ENCODE measurements at regions not wholly inside any gene's neighbourhood (a gene's known extent, or its start where the extent isn't known, plus 50 kb on each side); places are given as distances from the start of the nearest gene placed in this dataset.

DNA sequence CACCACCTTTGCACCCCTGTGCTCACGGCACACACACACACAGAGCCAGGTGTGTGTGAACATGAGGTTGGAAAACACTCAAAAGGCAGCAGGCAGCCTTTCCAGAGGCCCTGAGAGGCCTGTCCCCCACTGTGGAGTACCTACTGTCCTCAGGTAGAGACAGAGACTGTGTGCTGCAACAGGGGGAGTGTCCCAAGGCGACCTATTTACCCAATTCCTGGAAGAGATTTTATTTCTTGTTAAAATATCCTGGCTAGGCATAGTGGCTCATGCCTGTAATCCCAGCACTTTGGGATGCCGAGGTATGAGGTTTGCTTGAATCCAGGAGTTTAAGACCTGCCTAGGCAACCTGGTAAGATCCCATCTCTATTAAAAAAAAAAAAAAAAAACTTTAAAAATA, 108.5 kb downstream of the COPRS start:
- TF ChIP-seq, protein P1, sequence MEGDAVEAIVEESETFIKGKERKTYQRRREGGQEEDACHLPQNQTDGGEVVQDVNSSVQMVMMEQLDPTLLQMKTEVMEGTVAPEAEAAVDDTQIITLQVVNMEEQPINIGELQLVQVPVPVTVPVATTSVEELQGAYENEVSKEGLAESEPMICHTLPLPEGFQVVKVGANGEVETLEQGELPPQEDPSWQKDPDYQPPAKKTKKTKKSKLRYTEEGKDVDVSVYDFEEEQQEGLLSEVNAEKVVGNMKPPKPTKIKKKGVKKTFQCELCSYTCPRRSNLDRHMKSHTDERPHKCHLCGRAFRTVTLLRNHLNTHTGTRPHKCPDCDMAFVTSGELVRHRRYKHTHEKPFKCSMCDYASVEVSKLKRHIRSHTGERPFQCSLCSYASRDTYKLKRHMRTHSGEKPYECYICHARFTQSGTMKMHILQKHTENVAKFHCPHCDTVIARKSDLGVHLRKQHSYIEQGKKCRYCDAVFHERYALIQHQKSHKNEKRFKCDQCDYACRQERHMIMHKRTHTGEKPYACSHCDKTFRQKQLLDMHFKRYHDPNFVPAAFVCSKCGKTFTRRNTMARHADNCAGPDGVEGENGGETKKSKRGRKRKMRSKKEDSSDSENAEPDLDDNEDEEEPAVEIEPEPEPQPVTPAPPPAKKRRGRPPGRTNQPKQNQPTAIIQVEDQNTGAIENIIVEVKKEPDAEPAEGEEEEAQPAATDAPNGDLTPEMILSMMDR (IDR thresholded peaks at IDR 0.05): no peak
- TF ChIP-seq POLR2AphosphoS5 (IDR thresholded peaks at IDR 0.05) (no peak), EP300 (IDR thresholded peaks at IDR 0.05) (no peak), POLR2A (IDR thresholded peaks at IDR 0.05) (no peak)

Measured in stomach (tissue), 4 donors.